ENCODE measurements at regions not wholly inside any gene's neighbourhood (a gene's known extent, or its start where the extent isn't known, plus 50 kb on each side); places are given as distances from the start of the nearest gene placed in this dataset.
"Not testable (repeated sequence)": the region's sequence is repeated elsewhere in the genome, so short reads cannot be mapped to it uniquely, and the experiment has no call there.

DNA sequence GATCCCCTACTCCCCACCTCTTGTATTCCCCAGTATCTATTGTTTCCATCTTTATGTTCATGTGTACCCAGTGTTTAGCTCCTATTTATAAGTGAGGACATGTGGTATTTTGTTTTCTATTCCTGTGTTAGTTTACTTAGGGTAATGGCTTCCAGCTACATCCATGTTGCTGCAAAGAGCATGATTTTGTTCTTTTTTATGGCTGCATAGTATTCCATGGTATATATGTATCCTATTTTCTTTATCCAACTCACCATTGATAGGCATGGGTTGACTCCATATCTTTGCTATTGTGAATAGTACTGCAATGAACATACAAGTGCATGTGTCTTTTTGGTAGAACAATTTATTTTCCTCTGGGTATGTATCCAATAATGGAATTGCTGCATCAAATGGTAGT is 154.6 kb upstream of the POGK start:
- H3K9me3 ChIP-seq (ENCODE audit: control insufficient read depth in 1 of 2, low read length in 2 of 2); H3K27ac ChIP-seq (ENCODE audit: low read length); H3K4me3 ChIP-seq (ENCODE audit: low read depth in 1 of 2, low read length in 2 of 2); H3K4me1 ChIP-seq (ENCODE audit: control insufficient read depth in 1 of 2, insufficient read depth in 2 of 2, low read length in 2 of 2); H3K36me3 ChIP-seq (ENCODE audit: control insufficient read depth in 1 of 2, insufficient read depth in 2 of 2, low read length in 2 of 2); H3K27me3 ChIP-seq (ENCODE audit: low read depth, low read length): not testable (repeated sequence)

DNA sequence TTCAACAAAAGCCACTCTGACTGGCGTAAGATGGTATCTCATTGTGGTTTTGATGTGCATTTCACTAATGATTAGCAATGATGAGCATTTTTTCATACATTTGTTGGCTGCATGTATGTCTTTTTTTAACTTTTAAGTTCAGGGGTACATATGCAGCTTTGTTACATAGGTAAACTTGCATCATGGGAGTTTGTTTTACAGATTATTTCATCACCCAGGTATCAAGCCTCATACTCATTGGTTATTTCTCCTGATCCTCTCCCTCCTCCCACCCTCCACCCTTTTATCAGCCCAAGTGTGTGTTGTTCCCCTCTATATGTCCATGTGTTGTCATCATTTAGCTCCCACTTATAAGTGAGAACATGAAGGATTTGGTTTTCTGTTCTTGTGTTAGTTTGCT is 154.1 kb upstream of the POGK start:
- Histone ChIP-seq H3K9me3 (ENCODE audit: control insufficient read depth in 1 of 2, low read length in 2 of 2) (no peaks in the 10 kb centered on the region), H3K4me3 (ENCODE audit: low read depth in 1 of 2, low read length in 2 of 2) (no peak overlapping the region), H3K36me3 (ENCODE audit: control insufficient read depth in 1 of 2, insufficient read depth in 2 of 2, low read length in 2 of 2) (no peaks in the 10 kb centered on the region), H3K27ac (ENCODE audit: low read length) (no peak overlapping the region), H3K4me1 (ENCODE audit: control insufficient read depth in 1 of 2, insufficient read depth in 2 of 2, low read length in 2 of 2) (no peaks in the 10 kb centered on the region), H3K27me3 (ENCODE audit: low read depth, low read length) (no peaks in the 10 kb centered on the region)

DNA sequence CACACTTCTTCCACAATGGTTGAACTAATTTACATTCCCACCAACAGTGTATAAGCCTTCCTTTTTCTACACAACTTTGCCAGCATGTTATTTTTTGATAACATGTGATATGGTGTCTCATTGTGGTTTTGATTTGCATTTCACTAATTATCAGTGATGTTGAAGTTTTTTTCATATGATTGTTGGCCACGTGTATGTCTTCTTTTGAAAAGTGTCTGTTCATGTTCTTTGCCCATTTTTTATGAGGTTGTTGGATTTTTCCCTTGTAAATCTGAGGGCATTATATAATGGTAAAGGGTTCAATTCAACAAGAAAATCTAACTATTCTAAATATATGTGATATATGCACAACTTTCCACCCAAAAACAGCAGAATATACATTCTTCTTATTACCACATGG is 153.4 kb upstream of the POGK start:
- H3K27me3 ChIP-seq (ENCODE audit: low read depth, low read length); H3K36me3 ChIP-seq (ENCODE audit: control insufficient read depth in 1 of 2, insufficient read depth in 2 of 2, low read length in 2 of 2); H3K4me1 ChIP-seq (ENCODE audit: control insufficient read depth in 1 of 2, insufficient read depth in 2 of 2, low read length in 2 of 2); H3K27ac ChIP-seq (ENCODE audit: low read length); H3K9me3 ChIP-seq (ENCODE audit: control insufficient read depth in 1 of 2, low read length in 2 of 2); H3K4me3 ChIP-seq (ENCODE audit: low read depth in 1 of 2, low read length in 2 of 2): not testable (repeated sequence)

DNA sequence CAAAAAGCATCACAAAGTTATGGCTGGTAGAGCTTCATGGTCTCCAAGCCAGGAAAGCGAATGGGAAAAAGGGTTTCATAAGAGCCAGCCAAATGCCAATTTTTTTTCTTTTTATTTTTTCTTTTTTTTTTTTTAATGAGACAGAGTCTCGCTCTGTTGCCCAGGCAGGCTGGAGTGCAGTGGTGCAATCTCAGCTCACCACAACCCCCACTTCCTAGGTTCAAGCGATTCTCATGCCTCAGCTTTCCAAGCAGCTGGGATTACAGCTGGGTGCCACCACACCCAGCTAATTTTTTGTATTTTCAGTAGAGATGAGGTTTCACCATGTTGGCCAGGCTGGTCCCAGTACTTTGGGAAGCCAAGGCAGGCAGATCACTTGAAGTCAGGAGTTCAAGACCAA is 148.7 kb upstream of the POGK start:
- not testable (repeated sequence) for H3K36me3 ChIP-seq (ENCODE audit: control insufficient read depth in 1 of 2, insufficient read depth in 2 of 2, low read length in 2 of 2); H3K27ac ChIP-seq (ENCODE audit: low read length); H3K4me1 ChIP-seq (ENCODE audit: control insufficient read depth in 1 of 2, insufficient read depth in 2 of 2, low read length in 2 of 2); H3K4me3 ChIP-seq (ENCODE audit: low read depth in 1 of 2, low read length in 2 of 2); H3K9me3 ChIP-seq (ENCODE audit: control insufficient read depth in 1 of 2, low read length in 2 of 2); H3K27me3 ChIP-seq (ENCODE audit: low read depth, low read length)

DNA sequence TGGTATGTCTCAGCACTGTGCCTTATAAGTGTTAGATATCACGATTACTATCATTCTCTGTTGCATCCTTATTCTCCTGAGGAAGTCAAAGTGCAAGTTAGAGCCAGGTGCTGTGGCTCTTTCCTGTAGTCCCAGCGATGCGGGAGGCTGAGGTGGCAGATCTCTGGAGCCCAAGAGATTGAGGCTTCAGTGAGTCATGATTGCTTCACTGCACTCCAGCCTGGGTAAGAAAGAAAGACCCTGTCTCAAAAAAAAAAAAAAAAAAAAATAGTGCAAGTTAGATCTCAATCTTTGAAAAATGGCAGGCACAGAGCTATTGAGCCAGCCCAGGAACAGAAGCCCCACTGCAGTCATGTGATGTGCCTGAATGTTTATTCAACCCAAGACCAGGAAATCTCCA is 147.8 kb upstream of the POGK start:
- no peaks in the 10 kb centered on the region for H3K9me3 ChIP-seq (ENCODE audit: control insufficient read depth in 1 of 2, low read length in 2 of 2)
- H3K36me3 ChIP-seq (ENCODE audit: control insufficient read depth in 1 of 2, insufficient read depth in 2 of 2, low read length in 2 of 2) = no peaks in the 10 kb centered on the region
- no peak overlapping the region for H3K4me3 ChIP-seq (ENCODE audit: low read depth in 1 of 2, low read length in 2 of 2)
- H3K4me1 ChIP-seq (ENCODE audit: control insufficient read depth in 1 of 2, insufficient read depth in 2 of 2, low read length in 2 of 2) = no peaks in the 10 kb centered on the region
- no peaks in the 10 kb centered on the region for H3K27me3 ChIP-seq (ENCODE audit: low read depth, low read length)
- no peak overlapping the region for H3K27ac ChIP-seq (ENCODE audit: low read length)

DNA sequence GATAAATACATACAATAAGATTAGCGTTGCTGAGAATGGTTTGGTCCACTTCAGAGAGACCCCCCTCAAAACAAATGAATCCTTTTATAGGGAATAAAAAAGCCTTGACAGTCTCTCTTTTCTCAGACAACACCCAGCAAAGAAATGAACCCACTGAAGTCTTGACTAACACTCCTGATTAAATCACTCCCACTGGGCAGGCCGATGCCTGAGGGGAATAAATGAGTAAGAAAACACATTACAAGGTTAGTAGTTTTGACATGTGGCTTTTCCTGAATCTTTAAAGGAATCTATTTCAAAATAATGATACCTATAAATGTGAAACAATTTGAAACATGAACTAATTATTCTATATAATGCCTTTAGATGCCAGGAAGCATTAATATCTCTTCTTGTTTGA is 146.9 kb upstream of the POGK start:
- no peaks in the 10 kb centered on the region for H3K27me3 ChIP-seq (ENCODE audit: low read depth, low read length)
- no peaks in the 10 kb centered on the region for H3K9me3 ChIP-seq (ENCODE audit: control insufficient read depth in 1 of 2, low read length in 2 of 2)
- no peaks in the 10 kb centered on the region for H3K4me1 ChIP-seq (ENCODE audit: control insufficient read depth in 1 of 2, insufficient read depth in 2 of 2, low read length in 2 of 2)
- H3K4me3 ChIP-seq (ENCODE audit: low read depth in 1 of 2, low read length in 2 of 2) = no peak overlapping the region
- no peak overlapping the region for H3K27ac ChIP-seq (ENCODE audit: low read length)
- H3K36me3 ChIP-seq (ENCODE audit: control insufficient read depth in 1 of 2, insufficient read depth in 2 of 2, low read length in 2 of 2) = no peaks in the 10 kb centered on the region

DNA sequence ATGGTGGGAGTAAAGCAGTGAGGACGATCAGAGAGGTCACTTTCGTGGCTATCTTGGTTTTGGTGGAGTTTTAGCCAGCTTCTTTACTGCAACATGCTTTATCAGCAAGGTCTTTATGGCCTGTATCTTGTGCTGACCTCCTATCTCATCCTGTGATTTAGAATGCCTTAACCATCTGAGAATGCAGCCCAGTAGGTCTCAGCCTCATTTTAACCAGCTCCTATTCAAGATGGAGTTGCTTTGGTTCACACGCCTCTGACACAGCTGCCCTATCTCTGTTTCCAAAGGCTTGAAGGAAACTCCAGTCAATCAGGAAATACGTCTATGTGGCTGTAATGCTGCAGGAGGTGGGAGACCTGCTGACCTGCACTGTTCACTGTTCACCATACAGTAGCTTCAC is 146.1 kb upstream of the POGK start:
- no peaks in the 10 kb centered on the region for H3K4me1 ChIP-seq (ENCODE audit: control insufficient read depth in 1 of 2, insufficient read depth in 2 of 2, low read length in 2 of 2)
- no peaks in the 10 kb centered on the region for H3K36me3 ChIP-seq (ENCODE audit: control insufficient read depth in 1 of 2, insufficient read depth in 2 of 2, low read length in 2 of 2)
- no peaks in the 10 kb centered on the region for H3K27me3 ChIP-seq (ENCODE audit: low read depth, low read length)
- no peak overlapping the region for H3K27ac ChIP-seq (ENCODE audit: low read length)
- no peak overlapping the region for H3K4me3 ChIP-seq (ENCODE audit: low read depth in 1 of 2, low read length in 2 of 2)
- no peaks in the 10 kb centered on the region for H3K9me3 ChIP-seq (ENCODE audit: control insufficient read depth in 1 of 2, low read length in 2 of 2)

DNA sequence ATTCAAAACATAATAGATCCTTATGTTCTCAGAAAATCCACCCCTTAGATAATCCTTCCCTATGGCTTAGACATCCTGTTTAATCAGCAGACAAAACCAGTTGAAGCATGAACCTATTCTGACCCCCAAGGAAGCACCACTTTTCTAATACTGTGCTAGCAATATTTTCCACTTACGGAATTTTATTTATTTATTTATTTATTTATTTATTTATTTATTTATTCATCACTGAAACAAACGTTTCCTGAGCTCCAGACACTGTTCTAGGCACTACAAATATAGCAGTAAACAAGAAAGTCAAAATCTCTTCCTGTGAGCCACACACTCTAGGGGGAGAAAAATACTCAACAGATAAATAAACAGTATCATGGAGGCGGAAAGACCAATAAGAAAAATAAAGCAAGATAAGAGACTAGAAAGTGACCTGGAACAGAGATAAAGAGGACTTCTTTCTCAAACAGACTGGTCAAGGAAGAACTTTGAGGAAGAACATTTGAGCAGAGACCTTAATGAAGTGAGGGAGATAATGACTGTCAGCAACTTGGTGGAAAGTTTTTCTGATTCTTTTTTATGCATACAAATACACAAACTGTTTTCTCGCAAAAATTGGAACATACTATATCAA is 145.5 kb upstream of the POGK start:
- Histone ChIP-seq H3K4me3 (ENCODE audit: low read depth in 1 of 2, low read length in 2 of 2) (no peak overlapping the region), H3K27ac (ENCODE audit: low read length) (no peak overlapping the region), H3K27me3 (ENCODE audit: low read depth, low read length) (no peaks in the 10 kb centered on the region), H3K36me3 (ENCODE audit: control insufficient read depth in 1 of 2, insufficient read depth in 2 of 2, low read length in 2 of 2) (no peaks in the 10 kb centered on the region), H3K9me3 (ENCODE audit: control insufficient read depth in 1 of 2, low read length in 2 of 2) (no peaks in the 10 kb centered on the region), H3K4me1 (ENCODE audit: control insufficient read depth in 1 of 2, insufficient read depth in 2 of 2, low read length in 2 of 2) (no peaks in the 10 kb centered on the region)

DNA sequence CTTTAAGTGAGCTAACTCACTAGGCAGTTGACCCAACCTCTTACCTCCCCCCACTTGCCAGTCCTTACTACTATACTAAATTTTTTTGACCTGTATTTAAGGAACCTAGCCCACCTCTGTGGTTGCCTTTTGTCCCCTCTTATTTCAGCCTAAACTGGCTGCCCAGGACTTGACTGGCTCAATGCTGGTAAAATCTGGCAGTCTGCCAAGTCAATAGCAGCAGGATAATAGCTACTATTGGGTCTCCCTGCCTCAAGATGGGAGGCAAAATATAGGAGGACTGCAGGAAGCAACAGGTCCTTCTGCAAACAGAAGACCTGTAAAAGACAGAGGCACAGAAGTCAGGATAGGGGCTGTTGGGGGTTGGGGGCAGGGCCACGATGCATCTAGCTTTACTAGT is 144.2 kb upstream of the POGK start:
- Histone ChIP-seq H3K36me3 (ENCODE audit: control insufficient read depth in 1 of 2, insufficient read depth in 2 of 2, low read length in 2 of 2) (no peaks in the 10 kb centered on the region), H3K9me3 (ENCODE audit: control insufficient read depth in 1 of 2, low read length in 2 of 2) (no peaks in the 10 kb centered on the region), H3K27me3 (ENCODE audit: low read depth, low read length) (no peaks in the 10 kb centered on the region), H3K27ac (ENCODE audit: low read length) (no peak overlapping the region), H3K4me3 (ENCODE audit: low read depth in 1 of 2, low read length in 2 of 2) (no peak overlapping the region), H3K4me1 (ENCODE audit: control insufficient read depth in 1 of 2, insufficient read depth in 2 of 2, low read length in 2 of 2) (no peaks in the 10 kb centered on the region)

DNA sequence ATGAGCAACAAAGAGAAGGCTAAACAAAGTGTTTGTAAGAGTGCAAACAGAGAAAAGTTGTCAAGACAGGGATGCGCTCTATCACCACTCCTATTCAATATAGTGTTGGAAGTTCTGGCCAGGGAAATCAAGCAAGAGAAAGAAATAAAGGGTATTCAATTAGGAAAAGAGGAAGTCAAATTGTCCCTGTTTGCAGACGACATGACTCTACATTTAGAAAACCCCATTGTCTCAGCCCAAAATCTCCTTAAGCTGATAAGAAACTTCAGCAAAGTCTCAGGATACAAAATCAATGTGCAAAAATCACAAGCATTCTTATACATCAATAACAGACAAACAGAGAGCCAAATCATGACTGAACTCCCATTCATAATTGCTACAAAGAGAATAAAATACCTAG is 143.4 kb upstream of the POGK start:
- H3K27me3 ChIP-seq (ENCODE audit: low read depth, low read length); H3K4me3 ChIP-seq (ENCODE audit: low read depth in 1 of 2, low read length in 2 of 2); H3K27ac ChIP-seq (ENCODE audit: low read length); H3K9me3 ChIP-seq (ENCODE audit: control insufficient read depth in 1 of 2, low read length in 2 of 2); H3K4me1 ChIP-seq (ENCODE audit: control insufficient read depth in 1 of 2, insufficient read depth in 2 of 2, low read length in 2 of 2); H3K36me3 ChIP-seq (ENCODE audit: control insufficient read depth in 1 of 2, insufficient read depth in 2 of 2, low read length in 2 of 2): not testable (repeated sequence)

DNA sequence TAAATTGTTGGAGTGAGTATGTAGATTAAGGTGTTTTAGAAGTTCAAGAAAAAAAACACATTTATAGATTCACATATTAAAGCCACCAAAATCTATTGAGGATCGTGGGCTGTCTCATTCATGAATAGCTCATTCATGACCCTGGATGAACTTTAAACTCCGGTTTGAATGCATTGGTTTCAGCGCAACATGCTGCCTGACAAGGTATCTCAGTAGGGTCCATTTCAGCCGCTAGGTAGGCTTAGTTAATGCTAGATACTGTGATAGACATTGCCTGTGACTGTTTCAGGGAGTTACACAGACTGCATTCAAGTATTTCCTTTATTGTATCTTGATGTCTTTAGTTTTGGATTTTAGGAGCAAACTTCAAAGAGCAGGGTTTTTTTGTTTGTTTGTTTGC is 140.5 kb upstream of the POGK start:
- Histone ChIP-seq H3K36me3 (ENCODE audit: control insufficient read depth in 1 of 2, insufficient read depth in 2 of 2, low read length in 2 of 2) (no peaks in the 10 kb centered on the region), H3K27ac (ENCODE audit: low read length) (no peak overlapping the region), H3K9me3 (ENCODE audit: control insufficient read depth in 1 of 2, low read length in 2 of 2) (no peaks in the 10 kb centered on the region), H3K4me1 (ENCODE audit: control insufficient read depth in 1 of 2, insufficient read depth in 2 of 2, low read length in 2 of 2) (no peaks in the 10 kb centered on the region), H3K27me3 (ENCODE audit: low read depth, low read length) (no peaks in the 10 kb centered on the region), H3K4me3 (ENCODE audit: low read depth in 1 of 2, low read length in 2 of 2) (no peak overlapping the region)

DNA sequence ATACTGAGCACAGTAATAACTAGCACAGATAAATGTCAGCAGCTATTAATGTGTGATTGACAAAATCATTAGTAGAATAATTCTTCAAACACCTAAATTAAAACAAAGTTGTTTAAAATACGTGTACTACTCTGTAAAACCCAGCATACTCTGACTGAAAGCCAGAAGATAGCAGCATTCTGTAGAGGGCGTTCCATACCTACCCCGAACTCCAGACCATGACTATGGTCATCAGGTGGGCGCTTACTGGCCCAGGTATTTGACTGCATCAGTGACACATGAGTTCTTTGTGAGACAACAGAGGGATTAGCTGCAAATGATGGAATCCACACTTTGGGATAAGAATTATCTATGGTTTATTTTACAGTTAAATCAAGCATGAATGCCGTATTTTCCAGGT is 139.7 kb upstream of the POGK start:
- H3K4me1 ChIP-seq (ENCODE audit: control insufficient read depth in 1 of 2, insufficient read depth in 2 of 2, low read length in 2 of 2) = no peaks in the 10 kb centered on the region
- no peaks in the 10 kb centered on the region for H3K27me3 ChIP-seq (ENCODE audit: low read depth, low read length)
- H3K36me3 ChIP-seq (ENCODE audit: control insufficient read depth in 1 of 2, insufficient read depth in 2 of 2, low read length in 2 of 2) = no peaks in the 10 kb centered on the region
- H3K4me3 ChIP-seq (ENCODE audit: low read depth in 1 of 2, low read length in 2 of 2) = no peak overlapping the region
- H3K27ac ChIP-seq (ENCODE audit: low read length) = no peak overlapping the region
- no peaks in the 10 kb centered on the region for H3K9me3 ChIP-seq (ENCODE audit: control insufficient read depth in 1 of 2, low read length in 2 of 2)

Measured in muscle layer of duodenum (tissue), 2 donors.